ENCODE measurements at regions not wholly inside any gene's neighbourhood (a gene's known extent, or its start where the extent isn't known, plus 50 kb on each side); places are given as distances from the start of the nearest gene placed in this dataset.

- TF ChIP-seq RAD21 (conservative IDR thresholded peaks at IDR 0.05) (no peak), CTCF (IDR thresholded peaks at IDR 0.05; ENCODE audit: poor library complexity, severe bottlenecking) (no peak), EZH2 (IDR thresholded peaks at IDR 0.05; ENCODE audit: borderline replicate concordance, insufficient read depth, low read length, poor library complexity, severe bottlenecking) (no peak), SMC3 (conservative IDR thresholded peaks at IDR 0.05; ENCODE audit: poor library complexity) (no peak), REST (IDR thresholded peaks at IDR 0.05; ENCODE audit: borderline replicate concordance) (no peak), POLR2AphosphoS5 (IDR thresholded peaks at IDR 0.05) (no peak), MXI1 (conservative IDR thresholded peaks at IDR 0.05; ENCODE audit: poor library complexity, severe bottlenecking) (no peak), EP300 (conservative IDR thresholded peaks at IDR 0.05; ENCODE audit: poor library complexity, severe bottlenecking) (no peak)
These were observed 471.9 kb downstream of the BCOR start for GRCh38 chrX:39625810-39626209.
